ENCODE measurements at regions not wholly inside any gene's neighbourhood (a gene's known extent, or its start where the extent isn't known, plus 50 kb on each side); places are given as distances from the start of the nearest gene placed in this dataset.

GRCh38 chr18:5601188-5601624 lies 57.4 kb upstream of the EPB41L3 start:
- no peaks in the 10 kb centered on the region for H3F3A ChIP-seq (ENCODE audit: control insufficient read depth, insufficient read depth)
- H3K9me3 ChIP-seq (ENCODE audit: control insufficient read depth, insufficient read depth, low read length), result no peaks in the 10 kb centered on the region
- H3K27me3 ChIP-seq (ENCODE audit: control insufficient read depth, low read length), result no peaks in the 10 kb centered on the region
- H3K4me3 ChIP-seq (ENCODE audit: low read length), result no peak overlapping the region
- no peak for TF ChIP-seq EZH2phosphoT487 (IDR thresholded peaks at IDR 0.05; ENCODE audit: borderline replicate concordance, low read length)
- TF ChIP-seq, protein P1, sequence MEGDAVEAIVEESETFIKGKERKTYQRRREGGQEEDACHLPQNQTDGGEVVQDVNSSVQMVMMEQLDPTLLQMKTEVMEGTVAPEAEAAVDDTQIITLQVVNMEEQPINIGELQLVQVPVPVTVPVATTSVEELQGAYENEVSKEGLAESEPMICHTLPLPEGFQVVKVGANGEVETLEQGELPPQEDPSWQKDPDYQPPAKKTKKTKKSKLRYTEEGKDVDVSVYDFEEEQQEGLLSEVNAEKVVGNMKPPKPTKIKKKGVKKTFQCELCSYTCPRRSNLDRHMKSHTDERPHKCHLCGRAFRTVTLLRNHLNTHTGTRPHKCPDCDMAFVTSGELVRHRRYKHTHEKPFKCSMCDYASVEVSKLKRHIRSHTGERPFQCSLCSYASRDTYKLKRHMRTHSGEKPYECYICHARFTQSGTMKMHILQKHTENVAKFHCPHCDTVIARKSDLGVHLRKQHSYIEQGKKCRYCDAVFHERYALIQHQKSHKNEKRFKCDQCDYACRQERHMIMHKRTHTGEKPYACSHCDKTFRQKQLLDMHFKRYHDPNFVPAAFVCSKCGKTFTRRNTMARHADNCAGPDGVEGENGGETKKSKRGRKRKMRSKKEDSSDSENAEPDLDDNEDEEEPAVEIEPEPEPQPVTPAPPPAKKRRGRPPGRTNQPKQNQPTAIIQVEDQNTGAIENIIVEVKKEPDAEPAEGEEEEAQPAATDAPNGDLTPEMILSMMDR (IDR thresholded peaks at IDR 0.05; ENCODE audit: low read depth, low read length, poor library complexity, severe bottlenecking), result no peak
- no peaks in the 10 kb centered on the region for H3K4me1 ChIP-seq (ENCODE audit: control insufficient read depth, low read length)
- no peaks in the 10 kb centered on the region for H3K9me2 ChIP-seq (replicated peaks; ENCODE audit: control insufficient read depth, low read length)
- H3K4me2 ChIP-seq (ENCODE audit: low read length), result no peak overlapping the region
- no peak overlapping the region for H3K27ac ChIP-seq (ENCODE audit: low read depth, low read length)
- no peaks in the 10 kb centered on the region for H3K79me2 ChIP-seq (ENCODE audit: control insufficient read depth, low read length)
- no peaks in the 10 kb centered on the region for H3K36me3 ChIP-seq (ENCODE audit: control insufficient read depth, low read length)
- no peaks in the 10 kb centered on the region for H4K20me1 ChIP-seq (ENCODE audit: control insufficient read depth, insufficient read depth, low read depth, low read length)

DNA sequence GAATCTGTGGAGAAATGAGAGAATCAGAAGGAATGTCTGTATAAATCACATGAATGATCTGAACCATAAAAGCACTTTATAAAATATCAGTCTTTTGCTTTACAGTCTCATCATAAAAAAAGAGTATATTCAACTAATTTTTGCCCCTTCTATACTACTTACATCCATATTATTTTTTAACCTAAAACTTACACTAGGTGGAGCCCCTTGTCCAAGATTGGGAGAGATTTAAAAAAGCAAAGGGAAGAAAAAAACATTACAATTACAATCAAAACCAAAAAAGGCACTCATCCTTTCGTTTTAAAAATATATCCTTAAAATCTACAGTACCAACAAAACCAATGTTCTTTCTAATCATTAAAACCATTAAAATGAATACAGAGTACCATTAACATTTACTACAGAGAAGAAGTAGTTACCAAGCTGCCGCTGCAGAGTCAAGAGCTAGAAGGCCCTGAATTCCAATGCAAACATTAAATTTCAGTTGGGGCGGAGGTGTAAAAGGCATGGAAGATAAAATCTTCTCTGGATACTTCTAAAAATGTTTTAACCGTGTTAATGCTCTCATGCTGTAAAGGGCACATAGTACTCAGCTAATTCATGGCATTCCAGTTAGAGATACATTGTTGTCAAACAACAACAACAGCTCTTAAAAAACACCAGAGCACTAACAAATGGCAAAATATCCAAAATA lies 56.7 kb upstream of the EPB41L3 start:
- TF ChIP-seq, protein P1 (IDR thresholded peaks at IDR 0.05; ENCODE audit: low read depth, low read length, poor library complexity, severe bottlenecking), result peak; percentile 32
- no peak for TF ChIP-seq EZH2phosphoT487 (IDR thresholded peaks at IDR 0.05; ENCODE audit: borderline replicate concordance, low read length)
- H3K27ac ChIP-seq (ENCODE audit: low read depth, low read length), result no peak overlapping the region

DNA sequence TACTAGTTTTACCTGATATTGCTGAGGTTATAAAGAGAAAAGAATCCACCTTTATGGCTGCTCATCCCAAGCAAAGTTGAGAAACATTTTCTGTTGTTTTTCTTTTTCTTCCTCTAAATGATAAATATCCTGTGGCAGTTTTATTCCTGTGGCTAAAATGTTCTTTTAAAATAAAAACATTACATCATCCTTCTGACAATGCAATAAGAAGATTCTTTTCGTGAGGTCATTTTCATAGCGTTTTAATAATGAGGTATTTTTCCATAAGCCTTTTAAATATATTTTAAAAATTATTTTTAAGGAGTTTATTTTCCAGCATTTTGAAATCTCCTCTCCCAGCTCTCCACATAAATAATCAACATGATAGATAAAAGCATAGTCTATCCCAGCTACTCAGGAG lies 52.8 kb upstream of the EPB41L3 start:
- H3K79me2 ChIP-seq (ENCODE audit: control insufficient read depth, low read length), result no peaks in the 10 kb centered on the region
- no peaks in the 10 kb centered on the region for H4K20me1 ChIP-seq (ENCODE audit: control insufficient read depth, insufficient read depth, low read depth, low read length)
- H3K9me2 ChIP-seq (replicated peaks; ENCODE audit: control insufficient read depth, low read length), result no peaks in the 10 kb centered on the region
- H3K9me3 ChIP-seq (ENCODE audit: control insufficient read depth, insufficient read depth, low read length), result no peaks in the 10 kb centered on the region
- no peak overlapping the region for H3K4me2 ChIP-seq (ENCODE audit: low read length)
- no peaks in the 10 kb centered on the region for H3K4me1 ChIP-seq (ENCODE audit: control insufficient read depth, low read length)
- no peak overlapping the region for H3K4me3 ChIP-seq (ENCODE audit: low read length)
- no peaks in the 10 kb centered on the region for H3K36me3 ChIP-seq (ENCODE audit: control insufficient read depth, low read length)
- no peak for TF ChIP-seq EZH2phosphoT487 (IDR thresholded peaks at IDR 0.05; ENCODE audit: borderline replicate concordance, low read length)
- TF ChIP-seq, protein P1 (IDR thresholded peaks at IDR 0.05; ENCODE audit: low read depth, low read length, poor library complexity, severe bottlenecking), result no peak
- no peak overlapping the region for H3K27ac ChIP-seq (ENCODE audit: low read depth, low read length)
- H3F3A ChIP-seq (ENCODE audit: control insufficient read depth, insufficient read depth), result no peaks in the 10 kb centered on the region
- no peaks in the 10 kb centered on the region for H3K27me3 ChIP-seq (ENCODE audit: control insufficient read depth, low read length)

More for the DNA sequence above, 56.7 kb upstream of the EPB41L3 start:
- H3F3A ChIP-seq (ENCODE audit: control insufficient read depth, insufficient read depth), result no peaks in the 10 kb centered on the region
- no peaks in the 10 kb centered on the region for H3K79me2 ChIP-seq (ENCODE audit: control insufficient read depth, low read length)
- H4K20me1 ChIP-seq (ENCODE audit: control insufficient read depth, insufficient read depth, low read depth, low read length), result no peaks in the 10 kb centered on the region
- H3K9me2 ChIP-seq (replicated peaks; ENCODE audit: control insufficient read depth, low read length), result no peaks in the 10 kb centered on the region
- H3K4me1 ChIP-seq (ENCODE audit: control insufficient read depth, low read length), result no peaks in the 10 kb centered on the region
- no peaks in the 10 kb centered on the region for H3K27me3 ChIP-seq (ENCODE audit: control insufficient read depth, low read length)
- no peak overlapping the region for H3K4me3 ChIP-seq (ENCODE audit: low read length)
- H3K36me3 ChIP-seq (ENCODE audit: control insufficient read depth, low read length), result no peaks in the 10 kb centered on the region
- H3K9me3 ChIP-seq (ENCODE audit: control insufficient read depth, insufficient read depth, low read length), result no peaks in the 10 kb centered on the region
- no peak overlapping the region for H3K4me2 ChIP-seq (ENCODE audit: low read length)

All from DOHH2 (cell line).